22Rv1 (cell line): ENCODE measurements at regions not wholly inside any gene's neighbourhood (a gene's known extent, or its start where the extent isn't known, plus 50 kb on each side); places are given as distances from the start of the nearest gene placed in this dataset.

Experiments
- ZFX ChIP-seq: fragments of 450-650 bp; IDR thresholded peaks from 2 replicates; pipeline ENCODE4 v1.6.1; 2017; ENCODE audit warnings: antibody characterized with exemption, borderline replicate concordance
- TF ChIP-seq, protein P1 (sequence below): fragments of 450-650 bp; IDR thresholded peaks from 2 replicates; pipeline ENCODE4 v1.5.1; 2017; ENCODE audit warnings: mild to moderate bottlenecking

DNA sequence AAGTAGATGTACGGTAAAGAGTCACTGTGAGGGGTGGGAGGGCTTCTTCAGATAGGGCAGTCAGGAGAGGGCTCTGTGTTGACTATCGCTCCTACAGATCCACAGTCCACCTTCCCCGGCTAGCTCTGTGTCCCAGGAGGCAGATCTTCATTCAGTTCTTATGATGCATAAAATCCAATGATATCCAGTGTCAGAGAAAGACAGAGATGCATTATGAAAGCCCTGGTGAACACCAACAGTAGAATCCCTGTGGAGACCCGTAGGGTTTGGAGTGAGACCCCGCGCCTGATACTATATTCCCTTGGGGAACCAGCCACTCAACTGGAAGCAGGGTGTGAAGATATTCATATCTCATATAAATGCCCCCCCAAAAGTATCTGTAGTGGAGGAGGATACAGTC lies 119.8 kb upstream of the SLCO3A1 start:
- TF ChIP-seq, protein P1, sequence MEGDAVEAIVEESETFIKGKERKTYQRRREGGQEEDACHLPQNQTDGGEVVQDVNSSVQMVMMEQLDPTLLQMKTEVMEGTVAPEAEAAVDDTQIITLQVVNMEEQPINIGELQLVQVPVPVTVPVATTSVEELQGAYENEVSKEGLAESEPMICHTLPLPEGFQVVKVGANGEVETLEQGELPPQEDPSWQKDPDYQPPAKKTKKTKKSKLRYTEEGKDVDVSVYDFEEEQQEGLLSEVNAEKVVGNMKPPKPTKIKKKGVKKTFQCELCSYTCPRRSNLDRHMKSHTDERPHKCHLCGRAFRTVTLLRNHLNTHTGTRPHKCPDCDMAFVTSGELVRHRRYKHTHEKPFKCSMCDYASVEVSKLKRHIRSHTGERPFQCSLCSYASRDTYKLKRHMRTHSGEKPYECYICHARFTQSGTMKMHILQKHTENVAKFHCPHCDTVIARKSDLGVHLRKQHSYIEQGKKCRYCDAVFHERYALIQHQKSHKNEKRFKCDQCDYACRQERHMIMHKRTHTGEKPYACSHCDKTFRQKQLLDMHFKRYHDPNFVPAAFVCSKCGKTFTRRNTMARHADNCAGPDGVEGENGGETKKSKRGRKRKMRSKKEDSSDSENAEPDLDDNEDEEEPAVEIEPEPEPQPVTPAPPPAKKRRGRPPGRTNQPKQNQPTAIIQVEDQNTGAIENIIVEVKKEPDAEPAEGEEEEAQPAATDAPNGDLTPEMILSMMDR, result no peak
- TF ChIP-seq ZFX, result no peak
